Ovary (tissue), 3 donors: ENCODE measurements at regions not wholly inside any gene's neighbourhood (a gene's known extent, or its start where the extent isn't known, plus 50 kb on each side); places are given as distances from the start of the nearest gene placed in this dataset.

Experiments used
- EP300 ChIP-seq: sonication (generic); formaldehyde crosslinking; IDR thresholded peaks from one replicate; pipeline ENCODE4 v1.6.1; 2017; ENCODE audit warnings: antibody characterized with exemption
- POLR2A ChIP-seq: fragments of 450-650 bp; IDR thresholded peaks from one replicate; pipeline ENCODE4 v1.6.1; 2017; ENCODE audit warnings: antibody characterized with exemption, mild to moderate bottlenecking, moderate library complexity
- TF ChIP-seq, protein P1 (sequence below), 3 donors: fragments of 450-650 bp in 2 of 3; fragments of 200-600 bp in 1 of 3; IDR thresholded peaks; one replicate each; pipeline versions ENCODE4 v1.5.1 to v1.8.0; 2016 to 2022; ENCODE audit warnings: antibody characterized with exemption in 3 of 3, mild to moderate bottlenecking in 1 of 3
- donor health status: DM: no; HTN: no; CAD: no.

DNA sequence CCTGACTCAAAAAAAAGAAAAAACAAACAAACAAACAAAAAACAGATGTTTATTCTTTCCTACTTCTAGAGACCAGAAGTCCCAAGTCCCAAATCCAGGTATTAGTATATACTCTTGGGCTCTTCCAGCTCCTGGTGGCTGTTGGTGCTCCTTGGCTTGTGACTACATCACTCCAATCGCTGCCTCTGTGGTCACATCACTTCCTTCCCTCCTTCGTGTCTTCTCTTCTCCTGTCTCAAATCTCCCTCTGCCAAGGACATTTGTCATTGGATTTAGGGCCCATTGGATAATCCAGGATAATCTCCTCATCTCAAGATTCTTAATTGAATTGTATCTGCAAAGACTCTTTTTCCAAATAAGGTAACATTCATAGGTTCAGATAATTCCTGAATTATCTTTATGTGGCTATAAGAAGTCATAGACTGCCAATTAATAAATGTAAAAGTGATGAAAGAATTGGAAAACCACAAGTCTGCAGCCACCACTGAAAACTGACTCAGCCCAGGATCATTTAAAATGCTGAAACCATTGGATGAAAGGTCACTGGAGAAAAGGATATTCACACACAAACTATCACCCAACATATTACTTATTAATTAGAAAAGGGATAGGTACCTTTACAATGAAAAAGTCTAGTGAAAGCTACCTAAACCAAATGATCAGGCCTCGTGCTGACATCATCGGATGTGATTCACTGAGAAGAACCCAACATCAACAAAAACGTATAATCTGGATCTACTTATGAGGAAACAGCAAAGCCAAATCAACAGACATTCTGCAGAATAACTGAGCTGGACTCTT is 67.1 kb downstream of the ZNF281 start:
- TF ChIP-seq, protein P1, sequence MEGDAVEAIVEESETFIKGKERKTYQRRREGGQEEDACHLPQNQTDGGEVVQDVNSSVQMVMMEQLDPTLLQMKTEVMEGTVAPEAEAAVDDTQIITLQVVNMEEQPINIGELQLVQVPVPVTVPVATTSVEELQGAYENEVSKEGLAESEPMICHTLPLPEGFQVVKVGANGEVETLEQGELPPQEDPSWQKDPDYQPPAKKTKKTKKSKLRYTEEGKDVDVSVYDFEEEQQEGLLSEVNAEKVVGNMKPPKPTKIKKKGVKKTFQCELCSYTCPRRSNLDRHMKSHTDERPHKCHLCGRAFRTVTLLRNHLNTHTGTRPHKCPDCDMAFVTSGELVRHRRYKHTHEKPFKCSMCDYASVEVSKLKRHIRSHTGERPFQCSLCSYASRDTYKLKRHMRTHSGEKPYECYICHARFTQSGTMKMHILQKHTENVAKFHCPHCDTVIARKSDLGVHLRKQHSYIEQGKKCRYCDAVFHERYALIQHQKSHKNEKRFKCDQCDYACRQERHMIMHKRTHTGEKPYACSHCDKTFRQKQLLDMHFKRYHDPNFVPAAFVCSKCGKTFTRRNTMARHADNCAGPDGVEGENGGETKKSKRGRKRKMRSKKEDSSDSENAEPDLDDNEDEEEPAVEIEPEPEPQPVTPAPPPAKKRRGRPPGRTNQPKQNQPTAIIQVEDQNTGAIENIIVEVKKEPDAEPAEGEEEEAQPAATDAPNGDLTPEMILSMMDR (IDR thresholded peaks at IDR 0.05) = no peak
- TF ChIP-seq EP300 (no peak), POLR2A (no peak)
